ENCODE measurements at regions not wholly inside any gene's neighbourhood (a gene's known extent, or its start where the extent isn't known, plus 50 kb on each side); places are given as distances from the start of the nearest gene placed in this dataset.

- no peak for DNase-seq (ENCODE audit: low spot score)
Measured at GRCh38 chr7:106957766-106958165, 86.7 kb upstream of the PRKAR2B start.

- peak; percentile 22 for DNase-seq (ENCODE audit: low spot score)
Measured at GRCh38 chr7:106959753-106960152, 84.8 kb upstream of the PRKAR2B start.

- no peak for DNase-seq (ENCODE audit: low spot score)
Measured at GRCh38 chr7:106962751-106963150, 81.8 kb upstream of the PRKAR2B start.

- no peak for DNase-seq (ENCODE audit: low spot score)
Measured at GRCh38 chr7:106964466-106964865, 80.0 kb upstream of the PRKAR2B start.

- DNase-seq (ENCODE audit: low spot score) = no peak
Measured at GRCh38 chr7:106965108-106965507, 79.4 kb upstream of the PRKAR2B start.

GRCh38 chr7:106966121-106966520 lies 78.4 kb upstream of the PRKAR2B start:
- no peak for DNase-seq (ENCODE audit: low spot score)

GRCh38 chr7:106968160-106968559 lies 76.3 kb upstream of the PRKAR2B start:
- DNase-seq (ENCODE audit: low spot score) = no peak

GRCh38 chr7:106978425-106979420 lies 65.8 kb upstream of the PRKAR2B start:
- DNase-seq (ENCODE audit: low spot score) = peak; percentile 91

GRCh38 chr7:106979551-106980357 lies 64.8 kb upstream of the PRKAR2B start:
- DNase-seq (ENCODE audit: low spot score) = peak; percentile 21

GRCh38 chr7:106980358-106980685 lies 64.2 kb upstream of the PRKAR2B start:
- no peak for DNase-seq (ENCODE audit: low spot score)

GRCh38 chr7:106982415-106982814 lies 62.1 kb upstream of the PRKAR2B start:
- DNase-seq (ENCODE audit: low spot score) = no peak

- no peak for DNase-seq (ENCODE audit: low spot score)
Measured at GRCh38 chr7:106984034-106984433, 60.5 kb upstream of the PRKAR2B start.

- DNase-seq (ENCODE audit: low spot score) = peak; percentile 67
Measured at GRCh38 chr7:106986450-106986977, 58.0 kb upstream of the PRKAR2B start.

GRCh38 chr7:106987777-106988176 lies 56.7 kb upstream of the PRKAR2B start:
- DNase-seq (ENCODE audit: low spot score) = no peak

GRCh38 chr7:106992511-106992910 lies 52.0 kb upstream of the PRKAR2B start:
- no peak for DNase-seq (ENCODE audit: low spot score)
